Lung (tissue), 11 donors: ENCODE measurements at regions not wholly inside any gene's neighbourhood (a gene's known extent, or its start where the extent isn't known, plus 50 kb on each side); places are given as distances from the start of the nearest gene placed in this dataset.

Experiments
- ATAC-seq: fragments of 200-7000 bp; cut with Tn5 transposase; one replicate; pipeline ENCODE4 v1.9.1; 2020; ENCODE audit warnings: moderate number of reproducible peaks; ENCODE audit not compliant: insufficient read depth, low FRiP score
- DNase-seq, 3 donors: peaks; one replicate each; pipeline ENCODE4 v3.0.0-alpha.2; 2013 to 2017
- H3K27ac ChIP-seq, 2 donors: one replicate each; pipeline ENCODE4 v1.5.1; 2013; ENCODE audit warnings: mild to moderate bottlenecking in 2 of 2, moderate library complexity in 2 of 2, control low read depth in 1 of 2, inconsistent platforms in 1 of 2, low read depth in 1 of 2, low read length in 1 of 2
- H3K27me3 ChIP-seq, 3 donors: one replicate each; pipeline ENCODE4 v1.5.1; 2013; ENCODE audit warnings: low read length in 2 of 3; ENCODE audit not compliant: control insufficient read depth in 3 of 3, insufficient read depth in 3 of 3
- H3K36me3 ChIP-seq, 4 donors: one replicate each; pipeline ENCODE4 v1.5.1; 2013; ENCODE audit warnings: low read length in 4 of 4, mild to moderate bottlenecking in 1 of 4, moderate library complexity in 1 of 4; ENCODE audit not compliant: control insufficient read depth in 4 of 4, insufficient read depth in 4 of 4
- H3K4me1 ChIP-seq, 5 donors: one replicate each; pipeline ENCODE4 v1.5.1; 2013; ENCODE audit warnings: low read length in 5 of 5, mild to moderate bottlenecking in 2 of 5, moderate library complexity in 1 of 5; ENCODE audit not compliant: control insufficient read depth in 5 of 5, insufficient read depth in 5 of 5
- H3K4me3 ChIP-seq: one replicate; pipeline ENCODE4 v1.5.1; 2013; ENCODE audit warnings: mild to moderate bottlenecking, control low read depth, moderate library complexity
- H3K9ac ChIP-seq, 2 donors: one replicate each; pipeline ENCODE4 v1.5.1; 2013; ENCODE audit warnings: low read length in 2 of 2, control low read depth in 1 of 2; ENCODE audit not compliant: insufficient read depth in 1 of 2
- H3K9me3 ChIP-seq, 4 donors: one replicate each; pipeline ENCODE4 v1.5.1; 2013; ENCODE audit warnings: low read length in 3 of 4, mild to moderate bottlenecking in 1 of 4, moderate library complexity in 1 of 4; ENCODE audit not compliant: control insufficient read depth in 4 of 4, insufficient read depth in 3 of 4
- CTCF ChIP-seq: IDR thresholded peaks from 2 replicates; pipeline ENCODE4 v1.5.1; 2012; ENCODE audit warnings: mild to moderate bottlenecking; ENCODE audit errors: control extremely low read depth, extremely low read depth
- WGBS, 2 donors: extraction: QIAGEN DNeasy Blood & Tissue Kit; methylation state at CpG; one replicate each; pipeline ENCODE4 v1.1.7; 2013; 5-methylcytosine and 5-hydroxymethylcytosine counted together
- donor health status: control.
- donor health status: control.
- donor health status: Bipolar disorder and iron deficiency.
- donor health status: healthy.
- donor health status: DM: yes; HTN: yes; CAD: no.

- H3K4me1 ChIP-seq, result peaks cover 0 to 50% (median 7%) of the 10 kb centered on the region in 5 donors
- H3K27me3 ChIP-seq, result no peaks in the 10 kb centered on the region
- H3K4me3 ChIP-seq, result no peak overlapping the region
- no peak overlapping the region for H3K27ac ChIP-seq
- no peak for ATAC-seq
- H3K9me3 ChIP-seq, result peaks cover 0 to 7% (median 2%) of the 10 kb centered on the region in 4 donors
- no peak overlapping the region for H3K9ac ChIP-seq
- H3K36me3 ChIP-seq, result no peaks in the 10 kb centered on the region
- TF ChIP-seq CTCF, result no peak
- 81 to 83% methylated on average over 4 of the region's 4 CpGs for WGBS, 2 donors
- no peak for DNase-seq
Observed at GRCh38 chr2:215530191-215530968, 94.5 kb upstream of the FN1 start.

GRCh38 chr2:215529271-215529670 lies 93.4 kb upstream of the FN1 start:
- no peak overlapping the region for H3K9ac ChIP-seq
- peak in 1 of 3 donors; percentile 53 for DNase-seq
- no peak overlapping the region for H3K27ac ChIP-seq
- WGBS, 2 donors, result 78 to 90% methylated on average over 5 of the region's 5 CpGs
- H3K9me3 ChIP-seq, result peaks cover 0 to 7% (median 2%) of the 10 kb centered on the region in 4 donors
- no peak for ATAC-seq
- no peaks in the 10 kb centered on the region for H3K36me3 ChIP-seq
- H3K4me3 ChIP-seq, result no peak overlapping the region
- peaks cover 0 to 47% (median 7%) of the 10 kb centered on the region in 5 donors for H3K4me1 ChIP-seq
- no peaks in the 10 kb centered on the region for H3K27me3 ChIP-seq
- no peak for TF ChIP-seq CTCF

- H3K9ac ChIP-seq, result no peak overlapping the region
- H3K4me1 ChIP-seq, result peaks cover 0 to 47% (median 7%) of the 10 kb centered on the region in 5 donors
- no peaks in the 10 kb centered on the region for H3K36me3 ChIP-seq
- 85 to 92% methylated on average over 2 of the region's 2 CpGs for WGBS, 2 donors
- no peak overlapping the region for H3K27ac ChIP-seq
- no peaks in the 10 kb centered on the region for H3K27me3 ChIP-seq
- no peak for TF ChIP-seq CTCF
- DNase-seq (no peak), ATAC-seq (no peak)
- no peak overlapping the region for H3K4me3 ChIP-seq
- peaks cover 0 to 1% (median 0%) of the 10 kb centered on the region in 4 donors for H3K9me3 ChIP-seq
Observed at GRCh38 chr2:215528555-215528954, 92.7 kb upstream of the FN1 start.

- Histone ChIP-seq H3K9ac (no peak overlapping the region), H3K27ac (no peak overlapping the region), H3K9me3 (peaks cover 0 to 1% (median 0%) of the 10 kb centered on the region in 4 donors), H3K4me1 (peaks cover 0 to 47% (median 7%) of the 10 kb centered on the region in 5 donors), H3K27me3 (no peaks in the 10 kb centered on the region), H3K36me3 (no peaks in the 10 kb centered on the region), H3K4me3 (no peak overlapping the region)
- ATAC-seq, result no peak
- DNase-seq, result peak; percentile 55 to 91 (median 88)
- no peak for TF ChIP-seq CTCF
- WGBS, 2 donors, result 69 to 85% methylated on average over 1 of the region's 1 CpG
Observed at GRCh38 chr2:215527736-215528135, 91.9 kb upstream of the FN1 start.
